ENCODE measurements at regions not wholly inside any gene's neighbourhood (a gene's known extent, or its start where the extent isn't known, plus 50 kb on each side); places are given as distances from the start of the nearest gene placed in this dataset.

DNA sequence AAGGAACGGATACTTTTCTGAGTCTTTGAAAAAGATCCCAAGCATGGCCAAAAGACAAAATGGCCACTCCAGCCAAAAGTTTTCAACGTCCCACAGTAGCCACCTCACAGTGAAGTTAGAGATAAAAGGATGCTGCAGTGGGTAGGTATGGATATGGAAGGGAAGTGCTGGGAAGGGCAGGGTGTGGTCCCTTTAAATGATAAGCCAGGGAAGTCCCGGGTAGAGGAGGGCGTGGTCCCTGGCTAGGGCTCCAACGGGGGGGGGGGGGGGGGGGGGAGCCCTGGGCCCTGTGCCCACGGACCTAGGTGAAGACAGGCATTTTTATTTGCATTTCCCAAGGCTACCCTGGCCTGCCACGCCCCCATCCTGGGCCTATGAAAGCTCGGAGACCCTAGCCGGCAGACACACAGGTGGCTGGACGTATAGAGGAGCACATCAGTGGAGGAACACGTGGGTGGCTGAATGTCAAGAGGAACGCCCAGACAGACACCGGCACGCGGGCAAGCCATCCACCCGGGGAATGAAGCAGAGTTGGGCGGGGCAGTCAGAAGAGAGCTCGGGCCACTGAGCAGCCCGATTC, 306.7 kb downstream of the NFIB start:
- POLR2A ChIA-PET, result no interaction called here
- CTCF ChIA-PET, result no interaction called here
- H3K4me3 Mint-ChIP-seq, result no peak overlapping the region
- H3K27ac Mint-ChIP-seq, result no peak overlapping the region
- H3K36me3 Mint-ChIP-seq (ENCODE audit: low read depth), result no peaks in the 10 kb centered on the region
- H3K9me3 Mint-ChIP-seq (ENCODE audit: insufficient read depth), result peaks cover 9% of the 10 kb centered on the region
- no peaks in the 10 kb centered on the region for H3K27me3 Mint-ChIP-seq (ENCODE audit: low read depth)
- no peak for ATAC-seq
- H3K4me1 Mint-ChIP-seq (ENCODE audit: low read depth), result no peaks in the 10 kb centered on the region
- no peak for DNase-seq

DNA sequence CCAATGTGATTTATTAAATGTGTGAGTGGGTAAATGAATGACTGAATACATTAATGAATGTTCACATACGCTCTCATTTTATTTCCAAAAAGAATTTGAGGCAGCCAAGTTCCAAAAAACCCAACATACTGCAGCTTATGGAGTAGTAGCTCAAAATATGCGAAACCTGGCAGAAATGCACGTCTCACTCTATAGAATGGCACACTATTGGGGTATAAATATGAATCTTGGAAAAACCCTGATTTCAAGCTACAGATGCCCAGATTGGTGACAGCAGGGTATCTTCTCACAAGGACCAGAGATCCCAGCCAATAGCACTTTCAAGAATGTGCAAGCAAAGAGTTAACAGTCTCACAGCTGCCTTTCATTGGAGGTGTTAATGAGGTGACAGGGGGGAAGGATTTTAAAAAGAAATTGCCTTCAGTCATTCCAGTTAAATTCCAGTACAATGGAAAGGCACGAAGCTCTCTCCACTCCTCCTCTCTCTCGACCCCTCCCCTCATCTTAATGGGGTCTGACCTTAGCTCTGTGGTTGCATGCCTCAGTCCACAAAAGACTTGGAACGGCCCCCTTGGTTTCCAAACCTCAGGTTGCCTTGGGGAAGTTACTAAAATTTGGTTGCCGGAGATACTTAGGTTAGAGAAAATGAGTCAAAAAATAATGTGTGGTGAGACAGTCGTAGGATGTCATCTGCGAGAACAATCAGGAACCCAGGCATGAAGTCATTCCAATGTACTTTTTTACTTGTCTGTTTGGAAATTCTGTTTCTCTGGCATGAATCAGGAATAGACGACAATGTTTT, 307.4 kb downstream of the NFIB start:
- no peak overlapping the region for H3K27ac Mint-ChIP-seq
- H3K4me1 Mint-ChIP-seq (ENCODE audit: low read depth), result no peaks in the 10 kb centered on the region
- H3K36me3 Mint-ChIP-seq (ENCODE audit: low read depth), result no peaks in the 10 kb centered on the region
- peaks cover 9% of the 10 kb centered on the region for H3K9me3 Mint-ChIP-seq (ENCODE audit: insufficient read depth)
- ChIA-PET CTCF (no interaction called here), POLR2A (no interaction called here)
- no peak overlapping the region for H3K4me3 Mint-ChIP-seq
- no peak for ATAC-seq
- no peaks in the 10 kb centered on the region for H3K27me3 Mint-ChIP-seq (ENCODE audit: low read depth)
- no peak for DNase-seq

GRCh38 chr9:14004110-14004509, 309.8 kb downstream of the NFIB start:
- no peaks in the 10 kb centered on the region for H3K4me1 Mint-ChIP-seq (ENCODE audit: low read depth)
- H3K9me3 Mint-ChIP-seq (ENCODE audit: insufficient read depth), result peaks cover 9% of the 10 kb centered on the region
- CTCF ChIA-PET, result no interaction called here
- DNase-seq (no peak), ATAC-seq (no peak)
- no peak overlapping the region for H3K4me3 Mint-ChIP-seq
- H3K27ac Mint-ChIP-seq, result no peak overlapping the region
- H3K36me3 Mint-ChIP-seq (ENCODE audit: low read depth), result no peaks in the 10 kb centered on the region
- no peaks in the 10 kb centered on the region for H3K27me3 Mint-ChIP-seq (ENCODE audit: low read depth)
- POLR2A ChIA-PET, result no interaction called here

DNA sequence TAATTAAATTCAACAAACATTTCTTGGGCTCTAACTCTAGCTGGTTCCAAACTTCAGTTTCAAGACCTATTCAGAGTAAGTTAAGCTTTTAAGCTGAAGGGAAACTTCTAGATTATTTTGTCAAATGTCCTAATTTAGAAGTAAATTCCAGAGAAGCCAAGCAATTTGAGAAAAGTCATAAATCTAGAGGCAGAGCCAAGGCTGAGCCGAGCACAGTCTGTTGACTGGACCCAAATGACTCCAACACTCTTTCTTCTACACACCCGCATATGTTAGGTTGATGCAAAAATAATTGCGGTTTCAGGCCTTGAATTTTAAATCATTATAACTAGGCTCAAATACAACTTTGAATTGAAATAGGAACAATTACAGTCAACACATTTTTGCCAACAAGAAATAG, 319.7 kb downstream of the NFIB start:
- ATAC-seq (no peak), DNase-seq (no peak)
- POLR2A ChIA-PET, result no interaction called here
- no peaks in the 10 kb centered on the region for H3K9me3 Mint-ChIP-seq (ENCODE audit: insufficient read depth)
- no peaks in the 10 kb centered on the region for H3K36me3 Mint-ChIP-seq (ENCODE audit: low read depth)
- no peak overlapping the region for H3K27ac Mint-ChIP-seq
- no peaks in the 10 kb centered on the region for H3K27me3 Mint-ChIP-seq (ENCODE audit: low read depth)
- H3K4me3 Mint-ChIP-seq, result no peak overlapping the region
- CTCF ChIA-PET, result no interaction called here
- no peaks in the 10 kb centered on the region for H3K4me1 Mint-ChIP-seq (ENCODE audit: low read depth)

GRCh38 chr9:13993632-13994185, 320.2 kb downstream of the NFIB start:
- ChIA-PET POLR2A (no interaction called here), CTCF (no interaction called here)
- H3K4me1 Mint-ChIP-seq (ENCODE audit: low read depth), result no peaks in the 10 kb centered on the region
- ATAC-seq, result no peak
- H3K36me3 Mint-ChIP-seq (ENCODE audit: low read depth), result no peaks in the 10 kb centered on the region
- no peaks in the 10 kb centered on the region for H3K27me3 Mint-ChIP-seq (ENCODE audit: low read depth)
- H3K27ac Mint-ChIP-seq, result no peak overlapping the region
- no peak for DNase-seq
- no peaks in the 10 kb centered on the region for H3K9me3 Mint-ChIP-seq (ENCODE audit: insufficient read depth)
- H3K4me3 Mint-ChIP-seq, result no peak overlapping the region

- Mint-ChIP-seq H3K27me3 (ENCODE audit: low read depth) (no peaks in the 10 kb centered on the region), H3K9me3 (ENCODE audit: insufficient read depth) (no peaks in the 10 kb centered on the region)
- CTCF ChIA-PET, result no interaction called here
Measured at GRCh38 chr9:13992138-13993088, 321.5 kb downstream of the NFIB start.

DNA sequence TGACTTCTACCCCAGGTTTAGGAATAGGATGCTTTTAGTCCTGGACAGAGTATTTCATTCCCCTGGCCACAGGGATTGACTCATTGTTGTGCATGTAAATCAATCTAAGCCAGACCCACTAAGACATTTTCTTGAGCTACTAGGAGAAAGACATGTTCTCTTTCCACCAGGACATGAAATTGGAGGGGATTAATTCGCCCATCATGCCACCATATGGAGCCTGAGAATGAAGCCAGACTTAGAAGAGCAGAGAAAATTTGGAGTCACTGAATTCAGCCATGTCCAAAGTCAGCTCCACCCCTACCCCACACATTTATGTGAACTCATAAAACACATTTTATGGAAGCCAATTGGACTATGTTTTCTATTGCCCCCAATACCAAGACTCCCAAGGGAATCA, 322.5 kb downstream of the NFIB start:
- no peak overlapping the region for H3K4me3 Mint-ChIP-seq
- CTCF ChIA-PET, result no interaction called here
- no peak overlapping the region for H3K27ac Mint-ChIP-seq
- ATAC-seq (no peak), DNase-seq (no peak)
- H3K27me3 Mint-ChIP-seq (ENCODE audit: low read depth), result no peaks in the 10 kb centered on the region
- no peaks in the 10 kb centered on the region for H3K36me3 Mint-ChIP-seq (ENCODE audit: low read depth)
- POLR2A ChIA-PET, result interaction anchor here (0.6 kb wide), 1 partner anchor 603 kb away, joined by 3 read pairs; no protein-coding TSS in a partner anchor
- no peaks in the 10 kb centered on the region for H3K4me1 Mint-ChIP-seq (ENCODE audit: low read depth)
- H3K9me3 Mint-ChIP-seq (ENCODE audit: insufficient read depth), result peaks cover 5% of the 10 kb centered on the region

More at GRCh38 chr9:13992138-13993088, 321.5 kb downstream of the NFIB start:
- Mint-ChIP-seq H3K4me3 (no peak overlapping the region), H3K27ac (no peak overlapping the region), H3K36me3 (ENCODE audit: low read depth) (no peaks in the 10 kb centered on the region), H3K4me1 (ENCODE audit: low read depth) (no peaks in the 10 kb centered on the region)
- DNase-seq (no peak), ATAC-seq (no peak)
- POLR2A ChIA-PET, result no interaction called here

DNA sequence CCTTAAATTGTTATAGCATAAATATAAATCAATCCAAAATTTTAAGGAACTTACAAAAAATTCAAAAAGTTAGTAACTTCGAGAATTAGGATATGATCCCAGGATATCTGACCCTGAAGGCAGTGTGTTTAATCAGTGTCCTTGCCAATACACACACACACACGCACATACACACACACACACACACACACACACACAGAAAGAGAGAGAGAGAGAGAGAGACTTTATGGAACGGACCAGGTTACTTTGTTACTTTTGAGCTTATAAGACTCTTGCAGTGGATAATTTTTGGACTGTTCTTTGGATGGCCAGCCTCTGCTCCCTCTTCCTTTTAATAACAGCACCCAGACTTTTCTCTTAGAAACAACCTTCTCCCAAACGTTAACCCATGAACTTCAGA, 322.9 kb downstream of the NFIB start:
- ATAC-seq (no peak), DNase-seq (no peak)
- ChIA-PET CTCF (no interaction called here), POLR2A (no interaction called here)
- peaks cover 6% of the 10 kb centered on the region for H3K9me3 Mint-ChIP-seq (ENCODE audit: insufficient read depth)
- no peaks in the 10 kb centered on the region for H3K27me3 Mint-ChIP-seq (ENCODE audit: low read depth)
- H3K4me3 Mint-ChIP-seq, result no peak overlapping the region
- no peaks in the 10 kb centered on the region for H3K4me1 Mint-ChIP-seq (ENCODE audit: low read depth)
- H3K36me3 Mint-ChIP-seq (ENCODE audit: low read depth), result no peaks in the 10 kb centered on the region
- H3K27ac Mint-ChIP-seq, result no peak overlapping the region

- Mint-ChIP-seq H3K9me3 (ENCODE audit: insufficient read depth) (peaks cover 12% of the 10 kb centered on the region), H3K4me3 (no peak overlapping the region), H3K36me3 (ENCODE audit: low read depth) (no peaks in the 10 kb centered on the region), H3K27ac (no peak overlapping the region), H3K4me1 (ENCODE audit: low read depth) (no peaks in the 10 kb centered on the region), H3K27me3 (ENCODE audit: low read depth) (no peaks in the 10 kb centered on the region)
- no peak for DNase-seq
- ChIA-PET POLR2A (no interaction called here), CTCF (no interaction called here)
- ATAC-seq, result no peak
Measured at GRCh38 chr9:13990331-13990730, 323.6 kb downstream of the NFIB start.

- Mint-ChIP-seq H3K4me1 (ENCODE audit: low read depth) (no peaks in the 10 kb centered on the region), H3K4me3 (no peak overlapping the region), H3K27ac (no peak overlapping the region), H3K9me3 (ENCODE audit: insufficient read depth) (peaks cover 12% of the 10 kb centered on the region), H3K27me3 (ENCODE audit: low read depth) (no peaks in the 10 kb centered on the region), H3K36me3 (ENCODE audit: low read depth) (no peaks in the 10 kb centered on the region)
- no peak for DNase-seq
- no peak for ATAC-seq
- POLR2A ChIA-PET, result no interaction called here
- CTCF ChIA-PET, result no interaction called here
Measured at GRCh38 chr9:13988944-13989343, 325.0 kb downstream of the NFIB start.

DNA sequence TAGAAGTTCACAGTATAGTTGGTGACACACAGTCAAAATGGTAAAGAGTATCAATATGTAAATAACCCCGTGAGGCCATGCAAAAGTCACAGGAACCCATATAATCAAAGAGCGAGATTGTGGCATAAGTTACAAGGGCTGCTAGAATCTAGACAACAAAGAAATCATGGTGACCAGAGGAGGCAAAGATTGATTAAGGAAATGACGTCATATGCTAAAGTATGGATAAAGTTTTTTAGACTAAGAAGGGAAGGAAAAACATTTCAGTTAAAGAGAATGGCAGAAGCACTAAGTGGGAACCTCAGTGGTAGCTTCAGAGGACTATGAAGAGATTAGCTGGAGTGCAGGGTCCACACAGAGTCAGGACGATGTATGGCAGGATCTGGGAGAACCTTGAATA, 330.3 kb downstream of the NFIB start:
- no peak for DNase-seq
- CTCF ChIA-PET, result no interaction called here
- Mint-ChIP-seq H3K9me3 (ENCODE audit: insufficient read depth) (peaks cover 12% of the 10 kb centered on the region), H3K4me1 (ENCODE audit: low read depth) (no peaks in the 10 kb centered on the region), H3K27me3 (ENCODE audit: low read depth) (no peaks in the 10 kb centered on the region), H3K36me3 (ENCODE audit: low read depth) (no peaks in the 10 kb centered on the region), H3K4me3 (no peak overlapping the region), H3K27ac (no peak overlapping the region)
- no peak for ATAC-seq
- POLR2A ChIA-PET, result no interaction called here

GRCh38 chr9:13979941-13980318, 334.0 kb downstream of the NFIB start:
- DNase-seq (no peak), ATAC-seq (no peak)
- Mint-ChIP-seq H3K36me3 (ENCODE audit: low read depth) (no peaks in the 10 kb centered on the region), H3K4me3 (no peak overlapping the region), H3K4me1 (ENCODE audit: low read depth) (no peaks in the 10 kb centered on the region), H3K9me3 (ENCODE audit: insufficient read depth) (no peaks in the 10 kb centered on the region), H3K27me3 (ENCODE audit: low read depth) (no peaks in the 10 kb centered on the region), H3K27ac (no peak overlapping the region)
- ChIA-PET CTCF (no interaction called here), POLR2A (no interaction called here)
